Cardiac septum (tissue), 1 donor: ENCODE measurements at regions not wholly inside any gene's neighbourhood (a gene's known extent, or its start where the extent isn't known, plus 50 kb on each side); places are given as distances from the start of the nearest gene placed in this dataset.
"Not testable (repeated sequence)": the region's sequence is repeated elsewhere in the genome, so short reads cannot be mapped to it uniquely, and the experiment has no call there.

Experiments
- DNase-seq: peaks from one replicate; pipeline ENCODE4 v3.0.0-alpha.2; 2020; ENCODE audit warnings: low spot score
- intact Hi-C: fragments of 100-400 bp; cut with DNase I; formaldehyde crosslinking; loops from one replicate; pipeline ENCODE4 v1.14.0; 2022
- donor health status: DM: no; HTN: no; CAD: no.

GRCh38 chr1:166703726-166704462 lies 135.4 kb upstream of the POGK start:
- no peak for DNase-seq
- intact Hi-C loops = no loop called here

- intact Hi-C loops = no loop called here
- no peak for DNase-seq
Observed at GRCh38 chr1:166705376-166706289, 133.6 kb upstream of the POGK start.

- intact Hi-C loops = no loop called here
- DNase-seq = no peak
Observed at GRCh38 chr1:166716620-166717019, 122.7 kb upstream of the POGK start.

- intact Hi-C loops = no loop called here
- no peak for DNase-seq
Observed at GRCh38 chr1:166721145-166721544, 118.1 kb upstream of the POGK start.

- intact Hi-C loops = no loop called here
- DNase-seq = no peak
Observed at GRCh38 chr1:166730299-166730888, 108.9 kb upstream of the POGK start.

GRCh38 chr1:166738140-166738539 lies 101.1 kb upstream of the POGK start:
- intact Hi-C loops = no loop called here
- DNase-seq = no peak

GRCh38 chr1:166738873-166739272 lies 100.4 kb upstream of the POGK start:
- DNase-seq = no peak
- intact Hi-C loops = no loop called here

GRCh38 chr1:166740668-166741276 lies 98.5 kb upstream of the POGK start:
- DNase-seq = no peak
- intact Hi-C loops = no loop called here

GRCh38 chr1:166763318-166763717 lies 76.0 kb upstream of the POGK start:
- intact Hi-C loops = no loop called here
- DNase-seq = no peak

GRCh38 chr1:166766942-166767341 lies 72.3 kb upstream of the POGK start:
- no peak for DNase-seq
- intact Hi-C loops = no loop called here

GRCh38 chr1:166784646-166785045 lies 54.6 kb upstream of the POGK start:
- intact Hi-C loops, DNase-seq: not testable (repeated sequence)

- intact Hi-C loops = no loop called here
Observed at GRCh38 chr1:166785987-166786386, 53.3 kb upstream of the POGK start.

GRCh38 chr1:166789286-166789685 lies 50.0 kb upstream of the POGK start:
- no peak for DNase-seq
- intact Hi-C loops = no loop called here

More at GRCh38 chr1:166785987-166786386, 53.3 kb upstream of the POGK start:
- DNase-seq = no peak
